ENCODE measurements at regions not wholly inside any gene's neighbourhood (a gene's known extent, or its start where the extent isn't known, plus 50 kb on each side); places are given as distances from the start of the nearest gene placed in this dataset.

- Mint-ChIP-seq H3K27ac (no peak overlapping the region), H3K4me1 (no peaks in the 10 kb centered on the region), H3K27me3 (no peaks in the 10 kb centered on the region), H3K9me3 (ENCODE audit: low read depth) (no peaks in the 10 kb centered on the region), H3K4me3 (no peak overlapping the region), H3K36me3 (no peaks in the 10 kb centered on the region)
- ATAC-seq = no peak
- CTCF ChIA-PET = no interaction called here
- no peak for DNase-seq
Observed at GRCh38 chrY:19265404-19265803, 479.1 kb downstream of the KDM5D start.

GRCh38 chrY:19262310-19262709, 482.2 kb downstream of the KDM5D start:
- no peak for DNase-seq
- H3K27me3 Mint-ChIP-seq = no peaks in the 10 kb centered on the region
- H3K9me3 Mint-ChIP-seq (ENCODE audit: low read depth) = no peaks in the 10 kb centered on the region
- H3K27ac Mint-ChIP-seq = no peak overlapping the region
- H3K4me1 Mint-ChIP-seq = no peaks in the 10 kb centered on the region
- no peaks in the 10 kb centered on the region for H3K36me3 Mint-ChIP-seq
- no peak overlapping the region for H3K4me3 Mint-ChIP-seq
- no peak for ATAC-seq
- CTCF ChIA-PET = no interaction called here

- H3K4me1 Mint-ChIP-seq = no peaks in the 10 kb centered on the region
- CTCF ChIA-PET = no interaction called here
- no peak overlapping the region for H3K4me3 Mint-ChIP-seq
- H3K36me3 Mint-ChIP-seq = no peaks in the 10 kb centered on the region
- no peak for ATAC-seq
- H3K9me3 Mint-ChIP-seq (ENCODE audit: low read depth) = no peaks in the 10 kb centered on the region
- no peak for DNase-seq
- H3K27ac Mint-ChIP-seq = no peak overlapping the region
- no peaks in the 10 kb centered on the region for H3K27me3 Mint-ChIP-seq
Observed at GRCh38 chrY:19232276-19232994, 458.9 kb upstream of the HSFY2 start.

GRCh38 chrY:19220784-19221183, 447.2 kb upstream of the HSFY2 start:
- Mint-ChIP-seq H3K4me3 (no peak overlapping the region), H3K27ac (no peak overlapping the region), H3K27me3 (no peaks in the 10 kb centered on the region), H3K4me1 (no peaks in the 10 kb centered on the region), H3K36me3 (no peaks in the 10 kb centered on the region), H3K9me3 (ENCODE audit: low read depth) (no peaks in the 10 kb centered on the region)
- DNase-seq (no peak), ATAC-seq (no peak)
- CTCF ChIA-PET = no interaction called here

- ATAC-seq (no peak), DNase-seq (no peak)
- Mint-ChIP-seq H3K36me3 (no peaks in the 10 kb centered on the region), H3K4me1 (no peaks in the 10 kb centered on the region), H3K9me3 (ENCODE audit: low read depth) (no peaks in the 10 kb centered on the region), H3K27ac (no peak overlapping the region), H3K27me3 (no peaks in the 10 kb centered on the region), H3K4me3 (no peak overlapping the region)
- CTCF ChIA-PET = no interaction called here
Observed at GRCh38 chrY:19208915-19209314, 435.4 kb upstream of the HSFY2 start.

GRCh38 chrY:19207048-19207447, 433.5 kb upstream of the HSFY2 start:
- H3K4me3 Mint-ChIP-seq = no peak overlapping the region
- ATAC-seq = no peak
- no peaks in the 10 kb centered on the region for H3K27me3 Mint-ChIP-seq
- no peak overlapping the region for H3K27ac Mint-ChIP-seq
- CTCF ChIA-PET = no interaction called here
- no peaks in the 10 kb centered on the region for H3K4me1 Mint-ChIP-seq
- H3K36me3 Mint-ChIP-seq = no peaks in the 10 kb centered on the region
- H3K9me3 Mint-ChIP-seq (ENCODE audit: low read depth) = no peaks in the 10 kb centered on the region
- no peak for DNase-seq

GRCh38 chrY:19180824-19181223, 407.3 kb upstream of the HSFY2 start:
- H3K36me3 Mint-ChIP-seq = no peaks in the 10 kb centered on the region
- H3K27me3 Mint-ChIP-seq = no peaks in the 10 kb centered on the region
- H3K9me3 Mint-ChIP-seq (ENCODE audit: low read depth) = no peaks in the 10 kb centered on the region
- H3K27ac Mint-ChIP-seq = no peak overlapping the region
- no peak overlapping the region for H3K4me3 Mint-ChIP-seq
- no peak for ATAC-seq
- CTCF ChIA-PET = no interaction called here
- H3K4me1 Mint-ChIP-seq = no peaks in the 10 kb centered on the region
- no peak for DNase-seq

- Mint-ChIP-seq H3K27ac (no peak overlapping the region), H3K36me3 (no peaks in the 10 kb centered on the region), H3K27me3 (no peaks in the 10 kb centered on the region), H3K4me1 (no peaks in the 10 kb centered on the region), H3K4me3 (no peak overlapping the region), H3K9me3 (ENCODE audit: low read depth) (no peaks in the 10 kb centered on the region)
- no peak for DNase-seq
- CTCF ChIA-PET = no interaction called here
- ATAC-seq = no peak
Observed at GRCh38 chrY:19168202-19168565, 394.6 kb upstream of the HSFY2 start.

- no peak overlapping the region for H3K4me3 Mint-ChIP-seq
- H3K27ac Mint-ChIP-seq = no peak overlapping the region
- H3K27me3 Mint-ChIP-seq = no peaks in the 10 kb centered on the region
- H3K9me3 Mint-ChIP-seq (ENCODE audit: low read depth) = no peaks in the 10 kb centered on the region
- ATAC-seq (no peak), DNase-seq (no peak)
- H3K4me1 Mint-ChIP-seq = no peaks in the 10 kb centered on the region
- no peaks in the 10 kb centered on the region for H3K36me3 Mint-ChIP-seq
- CTCF ChIA-PET = no interaction called here
Observed at GRCh38 chrY:19167319-19168201, 394.0 kb upstream of the HSFY2 start.

GRCh38 chrY:19148783-19149182, 375.2 kb upstream of the HSFY2 start:
- Mint-ChIP-seq H3K27ac (no peak overlapping the region), H3K4me3 (no peak overlapping the region), H3K27me3 (no peaks in the 10 kb centered on the region), H3K9me3 (ENCODE audit: low read depth) (no peaks in the 10 kb centered on the region), H3K36me3 (no peaks in the 10 kb centered on the region), H3K4me1 (no peaks in the 10 kb centered on the region)
- DNase-seq (no peak), ATAC-seq (no peak)
- CTCF ChIA-PET = no interaction called here

- CTCF ChIA-PET = no interaction called here
- Mint-ChIP-seq H3K4me3 (no peak overlapping the region), H3K27ac (no peak overlapping the region), H3K9me3 (ENCODE audit: low read depth) (no peaks in the 10 kb centered on the region), H3K36me3 (no peaks in the 10 kb centered on the region), H3K4me1 (no peaks in the 10 kb centered on the region), H3K27me3 (no peaks in the 10 kb centered on the region)
- no peak for ATAC-seq
- no peak for DNase-seq
Observed at GRCh38 chrY:19146296-19146695, 372.8 kb upstream of the HSFY2 start.

GRCh38 chrY:19142093-19142492, 368.6 kb upstream of the HSFY2 start:
- no peak overlapping the region for H3K4me3 Mint-ChIP-seq
- no peaks in the 10 kb centered on the region for H3K27me3 Mint-ChIP-seq
- H3K9me3 Mint-ChIP-seq (ENCODE audit: low read depth) = no peaks in the 10 kb centered on the region
- H3K27ac Mint-ChIP-seq = no peak overlapping the region
- no peaks in the 10 kb centered on the region for H3K4me1 Mint-ChIP-seq
- CTCF ChIA-PET = no interaction called here
- H3K36me3 Mint-ChIP-seq = no peaks in the 10 kb centered on the region
- DNase-seq (no peak), ATAC-seq (no peak)

- ATAC-seq (no peak), DNase-seq (no peak)
- H3K27ac Mint-ChIP-seq = no peak overlapping the region
- H3K9me3 Mint-ChIP-seq (ENCODE audit: low read depth) = no peaks in the 10 kb centered on the region
- no peak overlapping the region for H3K4me3 Mint-ChIP-seq
- CTCF ChIA-PET = no interaction called here
- H3K27me3 Mint-ChIP-seq = no peaks in the 10 kb centered on the region
- no peaks in the 10 kb centered on the region for H3K4me1 Mint-ChIP-seq
- no peaks in the 10 kb centered on the region for H3K36me3 Mint-ChIP-seq
Observed at GRCh38 chrY:19140285-19140920, 366.9 kb upstream of the HSFY2 start.

GRCh38 chrY:19134426-19134825, 360.9 kb upstream of the HSFY2 start:
- peaks cover 6% of the 10 kb centered on the region for H3K4me1 Mint-ChIP-seq
- H3K27me3 Mint-ChIP-seq = no peaks in the 10 kb centered on the region
- CTCF ChIA-PET = no interaction called here
- H3K4me3 Mint-ChIP-seq = no peak overlapping the region
- no peaks in the 10 kb centered on the region for H3K36me3 Mint-ChIP-seq
- no peak overlapping the region for H3K27ac Mint-ChIP-seq
- H3K9me3 Mint-ChIP-seq (ENCODE audit: low read depth) = no peaks in the 10 kb centered on the region
- ATAC-seq (no peak), DNase-seq (no peak)

Measured in activated CD8-positive, alpha-beta memory T cell treated with anti-CD3 and anti-CD28 coated beads, Interleukin-2, amount 10 ng/mL, durations not matched to agents 7 days and 5 days (primary cell).